ENCODE measurements at regions not wholly inside any gene's neighbourhood (a gene's known extent, or its start where the extent isn't known, plus 50 kb on each side); places are given as distances from the start of the nearest gene placed in this dataset.

GRCh38 chr4:63049278-63049677 lies 1360.0 kb downstream of the TECRL start:
- TF ChIP-seq CTCF (optimal IDR thresholded peaks at IDR 0.05 in 1 of 3, IDR thresholded peaks at IDR 0.05 in 1 of 3, conservative IDR thresholded peaks at IDR 0.05 in 1 of 3; ENCODE audit: extremely low read depth in 1 of 3, insufficient read depth in 2 of 3, low read length in 3 of 3) (no peak), EZH2 (IDR thresholded peaks at IDR 0.05; ENCODE audit: low read length) (no peak)

All from keratinocyte (primary cell).